HEK293 (cell line): ENCODE measurements at regions not wholly inside any gene's neighbourhood (a gene's known extent, or its start where the extent isn't known, plus 50 kb on each side); places are given as distances from the start of the nearest gene placed in this dataset.

Source experiments
- CTCF ChIA-PET: fragments of 350-600 bp; formaldehyde crosslinking; extraction: SDS; loops from one replicate; lab custom pipeline; 2021; ENCODE audit warnings: antibody characterized with exemption; lab: Yijun Ruan, JAX
- POLR2A ChIA-PET: fragments of 300-600 bp; formaldehyde crosslinking; extraction: SDS; loops from one replicate; lab custom pipeline; 2020; ENCODE audit warnings: antibody characterized with exemption, inconsistent platforms; lab: Yijun Ruan, JAX
- H3K27ac ChIP-seq: fragments of 200-500 bp; sonication (Bioruptor generic); 2 replicates; pipeline ENCODE4 v1.5.1; 2014; ENCODE audit warnings: low read depth, low read length, control low read depth, inconsistent platforms; ENCODE audit errors: extremely low read depth
- H3K36me3 ChIP-seq, 2 experiments: fragments of 200-500 bp in 1 of 2; sonication (Bioruptor generic) in 1 of 2; 1 replicate in 1 of 2; 2 replicates in 1 of 2; pipeline ENCODE4 v1.5.1; 2014 to 2017; ENCODE audit warnings: inconsistent platforms in 2 of 2, low read length in 2 of 2; ENCODE audit not compliant: control insufficient read depth in 2 of 2, insufficient read depth in 1 of 2
- H3K4me1 ChIP-seq: fragments of 200-500 bp; sonication (Bioruptor generic); 2 replicates; pipeline ENCODE4 v1.5.1; 2014; ENCODE audit warnings: mild to moderate bottlenecking, low read length, inconsistent platforms; ENCODE audit not compliant: control insufficient read depth, insufficient read depth
- H3K4me3 ChIP-seq: 2 replicates; pipeline ENCODE4 v1.5.1; 2011; ENCODE audit warnings: low read depth, mild to moderate bottlenecking, control low read depth, low read length, moderate library complexity
- H3K9me3 ChIP-seq: fragments of 200-500 bp; sonication (Bioruptor generic); 2 replicates; pipeline ENCODE4 v1.5.1; 2014; ENCODE audit warnings: low read depth, low read length, inconsistent platforms; ENCODE audit not compliant: control insufficient read depth, insufficient read depth
- EGR2 ChIP-seq: fragments of 450-650 bp; formaldehyde crosslinking; IDR thresholded peaks from 2 replicates; pipeline ENCODE4 v1.5.1; 2016; ENCODE audit warnings: low read depth, missing biosample characterization, missing genetic modification characterization
- ELK4 ChIP-seq: IDR thresholded peaks from 2 replicates; pipeline ENCODE4 v1.6.1; 2011; ENCODE audit warnings: mild to moderate bottlenecking, low read depth, low read length, borderline replicate concordance
- GLI2 ChIP-seq: fragments of 450-650 bp; formaldehyde crosslinking; IDR thresholded peaks from 2 replicates; pipeline ENCODE4; 2017; ENCODE audit warnings: missing biosample characterization, missing genetic modification characterization, low read depth, borderline replicate concordance
- HIC1 ChIP-seq: fragments of 450-650 bp; formaldehyde crosslinking; IDR thresholded peaks from 2 replicates; pipeline ENCODE4 v1.5.1; 2016; ENCODE audit warnings: missing biosample characterization, missing genetic modification characterization
- MEIS1 ChIP-seq: sonication (generic); formaldehyde crosslinking; IDR thresholded peaks from 2 replicates; pipeline ENCODE4 v1.8.1; 2022; ENCODE audit warnings: missing genetic modification reagents, mild to moderate bottlenecking, borderline replicate concordance
- PRDM6 ChIP-seq: fragments of 450-650 bp; formaldehyde crosslinking; IDR thresholded peaks from 2 replicates; pipeline ENCODE4 v1.5.1; 2017; ENCODE audit warnings: missing biosample characterization, missing genetic modification characterization
- ZFP69B ChIP-seq: fragments of 450-650 bp; formaldehyde crosslinking; IDR thresholded peaks from 2 replicates; pipeline ENCODE4 v1.5.1; 2016; ENCODE audit warnings: missing biosample characterization, missing genetic modification characterization
- ZNF10 ChIP-seq: fragments of 450-650 bp; formaldehyde crosslinking; IDR thresholded peaks from 2 replicates; pipeline ENCODE4 v1.5.1; 2017; ENCODE audit warnings: missing biosample characterization, missing genetic modification characterization
- ZNF148 ChIP-seq: fragments of 450-650 bp; formaldehyde crosslinking; IDR thresholded peaks from 2 replicates; pipeline ENCODE4 v1.5.0; 2017; ENCODE audit warnings: missing biosample characterization, missing genetic modification characterization, borderline replicate concordance
- ZNF169 ChIP-seq: fragments of 450-650 bp; formaldehyde crosslinking; IDR thresholded peaks from 2 replicates; pipeline ENCODE4 v1.5.1; 2016; ENCODE audit warnings: missing biosample characterization, missing genetic modification characterization
- ZNF2 ChIP-seq: fragments of 450-650 bp; formaldehyde crosslinking; IDR thresholded peaks from 2 replicates; pipeline ENCODE4 v1.5.1; 2016; ENCODE audit warnings: missing biosample characterization, missing genetic modification characterization
- ZNF202 ChIP-seq: fragments of 450-650 bp; formaldehyde crosslinking; IDR thresholded peaks from 2 replicates; pipeline ENCODE4 v1.5.1; 2016; ENCODE audit warnings: missing biosample characterization, missing genetic modification characterization, borderline replicate concordance
- ZNF23 ChIP-seq: fragments of 450-650 bp; formaldehyde crosslinking; IDR thresholded peaks from 2 replicates; pipeline ENCODE4 v1.5.1; 2016; ENCODE audit warnings: missing biosample characterization, missing genetic modification characterization, borderline replicate concordance
- ZNF239 ChIP-seq: fragments of 450-650 bp; formaldehyde crosslinking; IDR thresholded peaks from 2 replicates; pipeline ENCODE4 v1.5.1; 2016; ENCODE audit warnings: missing biosample characterization, missing genetic modification characterization
- ZNF391 ChIP-seq: fragments of 450-650 bp; formaldehyde crosslinking; IDR thresholded peaks from 2 replicates; pipeline ENCODE4 v1.5.1; 2016; ENCODE audit warnings: low read depth, missing biosample characterization, missing genetic modification characterization, borderline replicate concordance
- ZNF423 ChIP-seq: fragments of 450-650 bp; formaldehyde crosslinking; IDR thresholded peaks from 2 replicates; pipeline ENCODE4 v1.5.1; 2016; ENCODE audit warnings: missing biosample characterization, missing genetic modification characterization
- ZNF501 ChIP-seq: fragments of 450-650 bp; formaldehyde crosslinking; IDR thresholded peaks from 2 replicates; pipeline ENCODE4 v1.5.1; 2016; ENCODE audit warnings: missing biosample characterization, missing genetic modification characterization
- ZNF513 ChIP-seq: fragments of 450-650 bp; IDR thresholded peaks from 2 replicates; pipeline ENCODE4 v1.5.1; 2018; ENCODE audit warnings: missing biosample characterization, missing genetic modification characterization
- ZNF555 ChIP-seq: fragments of 450-650 bp; formaldehyde crosslinking; conservative IDR thresholded peaks from 2 replicates; pipeline ENCODE4 v1.5.1; 2017; ENCODE audit warnings: missing biosample characterization, mild to moderate bottlenecking, missing genetic modification characterization, inconsistent platforms
- ZNF561 ChIP-seq: fragments of 450-650 bp; IDR thresholded peaks from 2 replicates; pipeline ENCODE4 v1.5.1; 2018; ENCODE audit warnings: missing biosample characterization, missing genetic modification characterization, borderline replicate concordance
- ZNF660 ChIP-seq: fragments of 450-650 bp; IDR thresholded peaks from 2 replicates; pipeline ENCODE4 v1.5.1; 2018; ENCODE audit warnings: missing biosample characterization, mild to moderate bottlenecking, missing genetic modification characterization
- ZNF768 ChIP-seq: fragments of 450-650 bp; formaldehyde crosslinking; IDR thresholded peaks from 2 replicates; pipeline ENCODE4 v1.5.1; 2018; ENCODE audit warnings: missing biosample characterization, mild to moderate bottlenecking, missing genetic modification characterization
- ZNF791 ChIP-seq: fragments of 450-650 bp; formaldehyde crosslinking; IDR thresholded peaks from 2 replicates; pipeline ENCODE4 v1.5.1; 2016; ENCODE audit warnings: missing biosample characterization, missing genetic modification characterization
- ZSCAN23 ChIP-seq: fragments of 450-650 bp; formaldehyde crosslinking; IDR thresholded peaks from 2 replicates; pipeline ENCODE4 v1.5.1; 2016; ENCODE audit warnings: missing biosample characterization, missing genetic modification characterization

- no peak for TF ChIP-seq ZNF169
- no peak for TF ChIP-seq ZNF555 (tag by site-specific recombination)
- TF ChIP-seq ZNF202 (tag by site-specific recombination): no peak
- no peak for TF ChIP-seq ZNF791 (tag by site-specific recombination)
- no peak for TF ChIP-seq ZNF10 (tag by site-specific recombination)
- no peak for TF ChIP-seq ZSCAN23 (tag by site-specific recombination)
- TF ChIP-seq ZNF391 (tag by site-specific recombination): no peak
- TF ChIP-seq ZNF423 (tag by site-specific recombination): no peak
- TF ChIP-seq GLI2 (tag by site-specific recombination): no peak
- TF ChIP-seq ZNF239 (tag by site-specific recombination): no peak
- TF ChIP-seq ZNF768 (tag by site-specific recombination): no peak
- no peak for TF ChIP-seq PRDM6 (tag by site-specific recombination)
- TF ChIP-seq ZNF2 (tag by site-specific recombination): no peak
- no peak for TF ChIP-seq ZNF23 (tag by site-specific recombination)
- no peak for TF ChIP-seq ZNF501 (tag by site-specific recombination)
- no peak for TF ChIP-seq EGR2
- TF ChIP-seq HIC1: no peak
- no peak for TF ChIP-seq ZNF148
- Histone ChIP-seq H3K4me1 (no peaks in the 10 kb centered on the region), H3K27ac (no peak overlapping the region), H3K4me3 (no peak overlapping the region), H3K9me3 (no peaks in the 10 kb centered on the region), H3K36me3 (no peaks in the 10 kb centered on the region)
- POLR2A ChIA-PET: no interaction called here
- CTCF ChIA-PET: no interaction called here
Measured at GRCh38 chr12:97944576-97944975, 482.0 kb downstream of the RMST start.

- Histone ChIP-seq H3K4me1 (no peaks in the 10 kb centered on the region), H3K4me3 (no peak overlapping the region), H3K27ac (no peak overlapping the region), H3K9me3 (no peaks in the 10 kb centered on the region), H3K36me3 (no peaks in the 10 kb centered on the region)
- ChIA-PET CTCF (no interaction called here), POLR2A (no interaction called here)
- no peak for TF ChIP-seq ZNF660 (tag by site-specific recombination)
- TF ChIP-seq ZNF561 (tag by site-specific recombination): no peak
- TF ChIP-seq MEIS1: no peak
- no peak for TF ChIP-seq ZNF513 (tag by site-specific recombination)
- no peak for TF ChIP-seq ELK4
- TF ChIP-seq ZFP69B (tag by site-specific recombination): no peak
Measured at GRCh38 chr12:97946701-97947100, 484.1 kb downstream of the RMST start.
